ENCODE measurements at regions not wholly inside any gene's neighbourhood (a gene's known extent, or its start where the extent isn't known, plus 50 kb on each side); places are given as distances from the start of the nearest gene placed in this dataset.

DNA sequence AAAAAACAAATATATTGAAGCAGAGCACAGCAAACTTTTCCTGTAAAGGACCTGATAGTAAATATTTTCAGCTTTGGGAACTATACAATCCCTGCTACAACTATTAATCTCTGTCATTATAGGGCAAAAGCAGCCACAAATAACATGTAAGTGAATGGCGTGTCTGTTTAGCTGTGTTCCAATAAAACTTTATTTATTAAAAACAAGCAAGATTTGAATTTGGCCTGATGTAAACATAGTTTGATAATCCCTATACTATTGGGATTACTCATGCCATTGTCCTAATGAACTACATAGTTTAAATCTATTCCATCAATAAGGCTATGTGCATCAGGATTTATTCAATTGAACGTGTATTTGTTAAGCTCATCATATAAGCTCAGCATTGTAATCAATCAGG is 286.8 kb upstream of the CNTN6 start:
- Mint-ChIP-seq H3K27me3 (ENCODE audit: low read depth) (no peaks in the 10 kb centered on the region), H3K4me1 (ENCODE audit: low read depth) (no peaks in the 10 kb centered on the region), H3K4me3 (no peak overlapping the region), H3K36me3 (ENCODE audit: insufficient read depth in 2 of 2) (no peaks in the 10 kb centered on the region), H3K27ac (no peak overlapping the region), H3K9me3 (no peaks in the 10 kb centered on the region)
- DNase-seq = no peak
- no peak for ATAC-seq (replicated peaks in 1 of 2)

DNA sequence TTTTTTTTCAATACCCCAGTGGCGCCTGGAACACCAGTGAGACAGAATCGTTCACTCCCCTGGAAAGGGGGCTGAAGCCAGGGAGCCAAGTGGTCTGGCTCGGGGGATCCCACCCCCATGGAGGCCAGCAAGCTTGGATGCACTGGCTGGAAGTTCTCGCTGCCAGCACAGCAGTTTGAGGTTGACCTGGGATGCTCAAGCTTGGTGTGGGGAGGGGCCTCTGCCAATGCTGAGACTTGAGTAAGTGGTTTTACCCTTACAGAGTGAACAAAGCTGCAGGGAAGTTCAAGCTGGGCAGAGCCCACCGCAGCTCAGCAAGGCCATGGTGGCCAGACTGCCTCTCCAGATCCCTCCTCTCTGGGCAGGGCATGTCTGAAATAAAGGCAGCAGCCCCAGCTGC is 276.2 kb upstream of the CNTN6 start:
- Mint-ChIP-seq H3K36me3 (ENCODE audit: insufficient read depth in 2 of 2) (peaks cover 0 to 1% of the 10 kb centered on the region in 2 donors), H3K4me1 (ENCODE audit: low read depth) (no peaks in the 10 kb centered on the region), H3K9me3 (peaks cover 12 to 14% of the 10 kb centered on the region in 2 donors), H3K27me3 (ENCODE audit: low read depth) (no peaks in the 10 kb centered on the region), H3K4me3 (no peak overlapping the region), H3K27ac (no peak overlapping the region)
- no peak for DNase-seq
- no peak for ATAC-seq (replicated peaks in 1 of 2)

DNA sequence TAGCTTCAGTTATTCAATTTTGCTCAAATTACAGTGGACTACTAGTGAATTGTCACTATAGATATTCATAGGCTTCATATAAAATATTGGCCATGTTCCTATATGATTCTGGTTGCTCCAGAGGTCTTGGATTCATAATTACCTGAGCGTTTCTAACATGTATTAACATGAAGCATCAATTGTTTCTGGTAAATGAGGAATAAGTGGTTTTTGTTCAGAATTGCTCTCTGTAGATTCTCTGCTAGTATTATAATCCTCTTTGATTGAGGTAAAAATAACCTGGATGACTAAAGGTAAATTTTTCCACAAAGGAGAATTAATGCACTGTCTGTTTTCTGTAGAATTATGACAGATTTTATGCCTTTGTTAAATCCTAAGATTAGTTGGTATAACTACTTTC is 258.1 kb upstream of the CNTN6 start:
- DNase-seq (no peak), ATAC-seq (replicated peaks in 1 of 2) (no peak)
- no peaks in the 10 kb centered on the region for H3K27me3 Mint-ChIP-seq (ENCODE audit: low read depth)
- H3K4me3 Mint-ChIP-seq = no peak overlapping the region
- H3K27ac Mint-ChIP-seq = no peak overlapping the region
- peaks cover 2 to 8% of the 10 kb centered on the region in 2 donors for H3K9me3 Mint-ChIP-seq
- H3K4me1 Mint-ChIP-seq (ENCODE audit: low read depth) = no peaks in the 10 kb centered on the region
- H3K36me3 Mint-ChIP-seq (ENCODE audit: insufficient read depth in 2 of 2) = no peaks in the 10 kb centered on the region

DNA sequence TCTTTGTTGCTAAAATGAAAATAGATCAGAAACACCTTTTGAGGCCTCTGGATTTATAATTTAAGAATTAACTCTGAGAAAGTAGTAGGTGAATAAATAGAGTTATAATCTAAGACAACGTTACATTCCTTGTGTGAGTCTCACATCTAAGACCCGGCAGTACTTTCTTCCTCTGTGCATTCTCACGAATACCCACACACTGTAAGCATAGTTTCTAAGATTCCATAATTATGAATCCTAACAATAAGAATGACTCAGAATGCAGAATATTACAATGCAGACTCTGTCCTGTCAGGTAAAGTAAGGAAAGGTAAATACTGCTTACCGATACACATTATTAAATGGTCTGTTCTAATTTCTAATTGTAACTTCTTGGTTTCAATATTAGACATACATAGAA is 257.7 kb upstream of the CNTN6 start:
- ATAC-seq (replicated peaks in 1 of 2) (no peak), DNase-seq (no peak)
- Mint-ChIP-seq H3K9me3 (peaks cover 2 to 8% of the 10 kb centered on the region in 2 donors), H3K36me3 (ENCODE audit: insufficient read depth in 2 of 2) (no peaks in the 10 kb centered on the region), H3K27me3 (ENCODE audit: low read depth) (no peaks in the 10 kb centered on the region), H3K4me1 (ENCODE audit: low read depth) (no peaks in the 10 kb centered on the region), H3K4me3 (no peak overlapping the region), H3K27ac (no peak overlapping the region)

DNA sequence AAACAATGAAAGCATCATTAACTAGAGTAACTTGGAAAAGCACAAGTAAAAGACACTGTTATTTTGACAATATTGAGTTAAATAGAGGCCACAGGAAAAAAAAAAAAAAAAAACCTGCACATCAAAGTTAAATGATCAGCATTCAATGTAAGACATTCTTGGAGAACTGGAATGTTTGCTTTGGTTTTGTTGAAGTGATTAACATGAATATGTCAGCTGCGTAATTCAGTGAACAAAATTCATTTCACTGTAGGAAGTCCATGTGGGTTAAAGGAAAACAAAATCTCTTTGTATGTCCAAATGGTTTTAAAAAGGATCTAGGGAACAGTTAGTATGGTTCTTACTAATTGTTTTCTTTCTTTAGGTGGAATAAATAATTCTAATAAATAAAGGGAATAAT is 252.8 kb upstream of the CNTN6 start:
- Mint-ChIP-seq H3K4me1 (ENCODE audit: low read depth) (no peaks in the 10 kb centered on the region), H3K36me3 (ENCODE audit: insufficient read depth in 2 of 2) (no peaks in the 10 kb centered on the region), H3K27me3 (ENCODE audit: low read depth) (no peaks in the 10 kb centered on the region), H3K4me3 (no peak overlapping the region), H3K9me3 (no peaks in the 10 kb centered on the region), H3K27ac (no peak overlapping the region)
- DNase-seq (no peak), ATAC-seq (replicated peaks in 1 of 2) (no peak)

DNA sequence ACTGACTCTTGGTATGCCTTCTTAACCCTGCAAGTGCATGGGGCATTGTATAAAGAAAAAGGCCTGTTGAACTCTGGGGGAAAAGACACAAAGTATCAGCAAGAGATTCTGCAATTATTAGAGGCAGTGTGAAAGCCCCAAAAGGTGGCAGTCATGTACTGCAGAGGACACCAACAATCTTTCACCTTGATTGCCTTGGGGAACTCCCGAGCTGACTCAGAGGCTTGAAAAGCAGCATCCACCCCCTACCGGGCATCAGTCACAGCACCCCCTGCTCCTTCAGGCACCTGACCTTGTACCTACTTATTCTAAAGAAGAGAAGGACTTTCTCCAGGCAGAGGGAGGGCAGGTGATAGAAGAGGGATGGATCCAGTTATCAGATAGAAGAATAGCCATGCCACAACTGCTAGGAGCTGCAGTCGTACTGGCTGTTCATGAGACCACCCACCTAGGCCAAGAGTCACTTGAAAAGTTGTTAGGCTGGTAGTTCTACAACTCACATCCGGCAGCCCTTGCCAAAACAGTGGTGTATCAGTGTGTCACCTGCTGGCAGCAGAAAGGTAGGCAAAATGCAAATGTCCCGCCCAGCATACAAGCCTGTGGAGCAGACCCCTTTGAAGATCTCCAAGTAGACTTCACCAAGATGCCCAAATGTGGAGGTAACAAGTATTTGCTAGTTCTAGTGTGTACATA is 241.6 kb upstream of the CNTN6 start:
- H3K4me3 Mint-ChIP-seq = no peak overlapping the region
- H3K4me1 Mint-ChIP-seq (ENCODE audit: low read depth) = no peaks in the 10 kb centered on the region
- no peak overlapping the region for H3K27ac Mint-ChIP-seq
- peaks cover 0 to 2% of the 10 kb centered on the region in 2 donors for H3K36me3 Mint-ChIP-seq (ENCODE audit: insufficient read depth in 2 of 2)
- ATAC-seq (replicated peaks in 1 of 2) (peak in 1 of 2 donors; percentile 44), DNase-seq (peak; percentile 2 to 8)
- no peaks in the 10 kb centered on the region for H3K27me3 Mint-ChIP-seq (ENCODE audit: low read depth)
- peaks cover 3 to 4% of the 10 kb centered on the region in 2 donors for H3K9me3 Mint-ChIP-seq

DNA sequence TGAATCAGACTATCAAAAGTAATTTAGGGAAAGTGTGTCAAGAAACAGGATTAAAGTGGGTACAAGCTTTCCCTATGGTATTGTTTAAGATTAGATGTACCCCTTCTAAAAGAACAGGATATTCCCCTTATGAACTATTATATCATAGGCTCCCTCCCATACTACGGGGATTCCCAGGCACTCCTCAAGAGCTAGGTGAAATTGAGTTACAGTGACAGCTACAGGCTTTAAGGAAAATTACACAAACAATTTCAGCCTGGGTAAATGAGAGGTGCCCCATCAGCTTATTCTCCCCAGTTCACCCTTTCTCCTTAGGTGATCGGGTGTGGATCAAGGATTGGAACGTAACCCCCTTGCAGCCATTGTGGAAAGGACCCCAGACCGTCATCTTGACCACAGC is 240.8 kb upstream of the CNTN6 start:
- Mint-ChIP-seq H3K27ac (no peak overlapping the region), H3K4me1 (ENCODE audit: low read depth) (no peaks in the 10 kb centered on the region), H3K36me3 (ENCODE audit: insufficient read depth in 2 of 2) (peaks cover 0 to 2% of the 10 kb centered on the region in 2 donors), H3K9me3 (peaks cover 0 to 1% of the 10 kb centered on the region in 2 donors), H3K27me3 (ENCODE audit: low read depth) (no peaks in the 10 kb centered on the region), H3K4me3 (no peak overlapping the region)
- no peak for ATAC-seq (replicated peaks in 1 of 2)
- no peak for DNase-seq

DNA sequence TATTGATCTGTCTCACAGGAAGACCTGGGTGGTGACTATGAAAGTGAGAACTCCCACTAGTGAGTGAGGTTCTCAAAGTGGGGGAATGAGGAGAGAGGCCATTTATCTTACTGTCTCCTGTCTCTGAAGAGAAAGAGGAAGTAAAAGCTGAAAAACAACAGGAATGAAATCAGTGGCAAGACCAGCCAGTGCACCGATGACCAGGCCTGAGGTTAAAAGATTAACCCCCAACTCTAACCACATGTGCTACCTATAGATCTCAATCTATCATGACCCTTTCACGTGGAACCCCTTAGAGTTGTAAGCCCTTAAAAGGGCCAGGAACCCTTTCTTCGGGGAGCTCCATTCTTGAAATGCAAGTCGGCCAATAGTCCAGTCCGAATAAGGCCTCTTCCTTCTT is 239.3 kb upstream of the CNTN6 start:
- no peak overlapping the region for H3K27ac Mint-ChIP-seq

DNA sequence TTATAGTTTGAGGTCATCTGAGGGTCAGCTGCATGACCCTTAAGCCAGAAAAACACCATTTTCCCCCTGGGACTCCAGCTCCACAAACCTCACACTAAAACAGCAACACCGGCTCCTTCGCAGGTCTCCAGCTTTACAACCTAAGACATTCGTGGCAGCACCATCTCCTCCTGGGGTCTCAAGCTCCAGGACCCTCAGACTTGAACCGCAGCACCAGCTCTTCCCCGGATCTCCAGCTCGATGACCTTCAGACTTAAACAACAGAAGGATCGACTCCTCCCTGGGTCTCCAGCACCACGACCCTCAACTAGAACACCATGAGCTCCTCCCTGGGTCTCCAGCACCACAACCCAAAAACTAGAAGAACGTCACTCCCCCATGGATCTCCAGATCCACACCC is 233.7 kb upstream of the CNTN6 start:
- H3K4me1 Mint-ChIP-seq (ENCODE audit: low read depth) = no peaks in the 10 kb centered on the region
- DNase-seq (no peak), ATAC-seq (replicated peaks in 1 of 2) (no peak)
- no peak overlapping the region for H3K4me3 Mint-ChIP-seq
- H3K27me3 Mint-ChIP-seq (ENCODE audit: low read depth) = no peaks in the 10 kb centered on the region
- H3K9me3 Mint-ChIP-seq = peaks cover 1 to 2% of the 10 kb centered on the region in 2 donors
- H3K27ac Mint-ChIP-seq = no peak overlapping the region
- peaks cover 0 to 2% of the 10 kb centered on the region in 2 donors for H3K36me3 Mint-ChIP-seq (ENCODE audit: insufficient read depth in 2 of 2)

More for the DNA sequence above, 239.3 kb upstream of the CNTN6 start:
- H3K4me3 Mint-ChIP-seq = no peak overlapping the region
- H3K4me1 Mint-ChIP-seq (ENCODE audit: low read depth) = no peaks in the 10 kb centered on the region
- ATAC-seq (replicated peaks in 1 of 2) = no peak
- no peaks in the 10 kb centered on the region for H3K36me3 Mint-ChIP-seq (ENCODE audit: insufficient read depth in 2 of 2)
- no peak for DNase-seq
- no peaks in the 10 kb centered on the region for H3K27me3 Mint-ChIP-seq (ENCODE audit: low read depth)
- peaks cover 0 to 1% of the 10 kb centered on the region in 2 donors for H3K9me3 Mint-ChIP-seq

DNA sequence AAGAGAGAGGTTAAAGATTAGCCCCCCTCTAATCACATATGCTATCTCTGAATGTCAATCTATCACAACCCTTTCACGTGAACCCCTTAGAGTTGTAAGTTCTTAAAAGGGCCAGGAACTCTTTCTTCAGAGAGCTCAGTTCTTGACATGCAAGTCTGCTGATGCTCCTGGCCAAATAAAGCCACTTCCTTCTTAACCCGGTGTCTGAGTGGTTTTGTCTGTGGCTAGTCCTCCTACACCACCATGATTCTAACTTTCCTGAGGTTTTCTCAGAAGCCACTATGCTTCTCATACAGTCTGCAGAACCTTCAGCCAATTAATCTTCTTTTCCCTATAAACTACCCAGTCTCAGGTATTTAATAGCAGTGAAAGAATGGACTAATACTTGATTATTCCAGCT is 231.1 kb upstream of the CNTN6 start:
- Mint-ChIP-seq H3K27me3 (ENCODE audit: low read depth) (no peaks in the 10 kb centered on the region), H3K4me1 (ENCODE audit: low read depth) (no peaks in the 10 kb centered on the region), H3K9me3 (peaks cover 0 to 2% of the 10 kb centered on the region in 2 donors), H3K36me3 (ENCODE audit: insufficient read depth in 2 of 2) (peaks cover 0 to 2% of the 10 kb centered on the region in 2 donors), H3K27ac (no peak overlapping the region), H3K4me3 (no peak overlapping the region)
- DNase-seq (no peak), ATAC-seq (replicated peaks in 1 of 2) (no peak)

DNA sequence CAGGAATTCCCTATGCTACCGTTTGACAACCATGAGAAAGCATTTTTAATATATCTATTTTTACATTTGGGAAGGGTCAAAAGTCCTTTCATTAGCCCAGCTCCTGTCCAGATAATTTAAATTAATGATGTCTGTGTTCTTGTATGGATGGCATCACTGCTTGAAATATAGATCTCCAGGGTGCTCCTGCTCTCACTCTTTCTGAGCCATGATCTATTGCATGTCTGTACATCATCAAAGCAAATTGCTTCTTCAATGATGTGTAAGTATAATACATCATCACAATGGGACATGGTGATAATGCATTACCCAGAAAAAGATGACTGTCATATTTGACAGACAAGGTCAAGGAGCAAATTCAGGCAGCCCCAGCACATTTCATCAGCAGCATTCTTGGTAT is 223.6 kb upstream of the CNTN6 start:
- no peak overlapping the region for H3K4me3 Mint-ChIP-seq
- peaks cover 2 to 4% of the 10 kb centered on the region in 2 donors for H3K9me3 Mint-ChIP-seq
- H3K27me3 Mint-ChIP-seq (ENCODE audit: low read depth) = no peaks in the 10 kb centered on the region
- no peak overlapping the region for H3K27ac Mint-ChIP-seq
- no peak for ATAC-seq (replicated peaks in 1 of 2)
- H3K36me3 Mint-ChIP-seq (ENCODE audit: insufficient read depth in 2 of 2) = no peaks in the 10 kb centered on the region
- DNase-seq = no peak
- no peaks in the 10 kb centered on the region for H3K4me1 Mint-ChIP-seq (ENCODE audit: low read depth)

DNA sequence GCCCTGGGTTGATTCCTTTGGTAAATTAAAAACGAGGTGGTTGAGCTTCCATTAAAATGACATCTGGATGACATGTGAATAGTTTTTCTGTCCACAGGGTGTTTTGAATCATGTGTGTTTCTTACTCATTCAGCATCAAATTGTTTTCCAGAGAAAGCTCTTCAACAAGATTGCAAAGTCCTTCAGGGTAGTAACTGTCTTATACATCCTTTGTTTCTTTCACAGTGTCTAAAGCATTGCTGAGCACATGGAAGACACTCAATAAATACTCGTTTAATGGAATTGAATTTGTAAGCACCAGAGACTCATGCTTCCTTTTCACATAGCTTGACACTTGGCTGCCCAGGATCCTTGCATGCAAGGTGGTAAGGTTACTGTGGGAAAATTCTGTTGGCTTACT is 223.1 kb upstream of the CNTN6 start:
- Mint-ChIP-seq H3K4me1 (ENCODE audit: low read depth) (no peaks in the 10 kb centered on the region), H3K9me3 (peaks cover 2 to 4% of the 10 kb centered on the region in 2 donors), H3K36me3 (ENCODE audit: insufficient read depth in 2 of 2) (no peaks in the 10 kb centered on the region), H3K27ac (no peak overlapping the region), H3K27me3 (ENCODE audit: low read depth) (no peaks in the 10 kb centered on the region), H3K4me3 (no peak overlapping the region)
- ATAC-seq (replicated peaks in 1 of 2) (no peak), DNase-seq (no peak)

DNA sequence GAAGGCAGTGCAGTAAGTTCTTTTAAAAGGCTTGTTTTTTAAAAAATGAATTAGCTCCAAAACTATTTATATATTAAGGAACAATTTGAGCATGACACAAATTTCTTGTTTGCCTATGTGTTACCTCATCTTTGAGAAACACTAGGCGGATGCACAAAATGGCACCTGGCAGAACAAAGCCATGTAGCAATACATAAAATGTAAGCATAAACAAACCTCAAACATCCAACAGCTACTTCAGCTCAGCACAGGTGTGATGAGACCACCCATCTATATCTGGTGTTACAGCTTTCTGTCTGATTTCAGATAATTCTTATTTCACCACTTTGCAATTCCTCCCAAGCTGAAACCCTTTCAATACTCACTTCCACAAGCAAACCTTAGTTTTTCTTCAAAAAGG is 221.2 kb upstream of the CNTN6 start:
- H3K4me3 Mint-ChIP-seq = no peak overlapping the region
- no peaks in the 10 kb centered on the region for H3K4me1 Mint-ChIP-seq (ENCODE audit: low read depth)
- H3K9me3 Mint-ChIP-seq = peaks cover 2 to 4% of the 10 kb centered on the region in 2 donors
- no peaks in the 10 kb centered on the region for H3K27me3 Mint-ChIP-seq (ENCODE audit: low read depth)
- ATAC-seq (replicated peaks in 1 of 2) (no peak), DNase-seq (no peak)
- no peaks in the 10 kb centered on the region for H3K36me3 Mint-ChIP-seq (ENCODE audit: insufficient read depth in 2 of 2)
- H3K27ac Mint-ChIP-seq = no peak overlapping the region

DNA sequence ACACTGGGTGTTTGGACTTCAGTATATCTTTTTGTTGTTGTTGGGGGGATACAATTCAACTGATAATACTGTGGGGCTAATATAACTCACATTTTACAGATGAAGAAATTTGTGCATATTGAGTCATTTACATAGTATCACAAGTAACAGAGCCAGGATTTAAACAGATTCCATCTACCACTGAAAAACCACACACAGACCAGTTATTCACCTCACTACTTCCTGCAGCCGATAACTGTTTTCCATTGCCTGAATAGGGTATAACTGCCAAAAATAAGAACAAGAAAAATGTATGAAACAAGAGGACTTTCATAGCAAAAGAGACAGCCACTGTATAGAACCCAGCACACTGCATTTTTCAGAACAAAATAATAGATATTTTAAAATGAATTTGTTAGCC is 215.8 kb upstream of the CNTN6 start:
- H3K9me3 Mint-ChIP-seq = peaks cover 2 to 4% of the 10 kb centered on the region in 2 donors
- no peaks in the 10 kb centered on the region for H3K27me3 Mint-ChIP-seq (ENCODE audit: low read depth)
- no peak overlapping the region for H3K4me3 Mint-ChIP-seq
- no peak overlapping the region for H3K27ac Mint-ChIP-seq
- H3K4me1 Mint-ChIP-seq (ENCODE audit: low read depth) = no peaks in the 10 kb centered on the region
- ATAC-seq (replicated peaks in 1 of 2) (no peak), DNase-seq (no peak)
- no peaks in the 10 kb centered on the region for H3K36me3 Mint-ChIP-seq (ENCODE audit: insufficient read depth in 2 of 2)

Measured in activated T-cell treated with anti-CD3 and anti-CD28 coated beads, Interleukin-2, amount 50 U/mL, for 72 hours (primary cell).